Stimulated activated memory B cell treated with anti-CD40 and anti-IgM and Interleukin-4, amounts not matched to agents 10 μg/mL and 1 μg/mL and 100 μg/mL, for 72 hours (primary cell): ENCODE measurements at regions not wholly inside any gene's neighbourhood (a gene's known extent, or its start where the extent isn't known, plus 50 kb on each side); places are given as distances from the start of the nearest gene placed in this dataset.
"Not testable (repeated sequence)": the region's sequence is repeated elsewhere in the genome, so short reads cannot be mapped to it uniquely, and the experiment has no call there.

ENCODE experiments used
- ATAC-seq: fragments of 150-1000 bp; cut with Tn5 transposase; 2 replicates; pipeline ENCODE4 v1.10.0; 2021
- H3K27ac Mint-ChIP-seq: one replicate; pipeline ENCODE4 v1.8.0; 2022; ENCODE audit warnings: mild to moderate bottlenecking, mixed read lengths
- H3K27me3 Mint-ChIP-seq: one replicate; pipeline ENCODE4 v1.8.0; 2022; ENCODE audit warnings: mixed read lengths
- H3K36me3 Mint-ChIP-seq: one replicate; pipeline ENCODE4 v1.8.0; 2022; ENCODE audit warnings: mixed read lengths
- H3K4me1 Mint-ChIP-seq: one replicate; pipeline ENCODE4 v1.8.0; 2022; ENCODE audit warnings: mixed read lengths
- H3K4me3 Mint-ChIP-seq: one replicate; pipeline ENCODE4 v1.8.0; 2022; ENCODE audit warnings: mild to moderate bottlenecking, moderate library complexity, mixed read lengths
- H3K9me3 Mint-ChIP-seq: one replicate; pipeline ENCODE4 v1.8.0; 2022; ENCODE audit warnings: mixed read lengths

- Mint-ChIP-seq H3K4me3 (no peak overlapping the region), H3K27me3 (peaks cover 17% of the 10 kb centered on the region), H3K36me3 (no peaks in the 10 kb centered on the region), H3K9me3 (peaks cover 6% of the 10 kb centered on the region), H3K27ac (no peak overlapping the region), H3K4me1 (no peaks in the 10 kb centered on the region)
- no peak for ATAC-seq
These were observed 215.3 kb downstream of the PRELID2 start for GRCh38 chr5:145619806-145620310.

- peaks cover 17% of the 10 kb centered on the region for H3K27me3 Mint-ChIP-seq
- H3K4me1 Mint-ChIP-seq, H3K4me3 Mint-ChIP-seq, H3K36me3 Mint-ChIP-seq, H3K27ac Mint-ChIP-seq, ATAC-seq, H3K9me3 Mint-ChIP-seq: not testable (repeated sequence)
These were observed 218.4 kb downstream of the PRELID2 start for GRCh38 chr5:145616739-145617138.

- no peak overlapping the region for H3K4me3 Mint-ChIP-seq
- H3K9me3 Mint-ChIP-seq = peaks cover 5% of the 10 kb centered on the region
- H3K36me3 Mint-ChIP-seq = no peaks in the 10 kb centered on the region
- no peaks in the 10 kb centered on the region for H3K27me3 Mint-ChIP-seq
- no peak overlapping the region for H3K27ac Mint-ChIP-seq
- no peaks in the 10 kb centered on the region for H3K4me1 Mint-ChIP-seq
- ATAC-seq = no peak
These were observed 236.2 kb downstream of the PRELID2 start for GRCh38 chr5:145598983-145599382.

- no peak overlapping the region for H3K4me3 Mint-ChIP-seq
- H3K36me3 Mint-ChIP-seq = no peaks in the 10 kb centered on the region
- H3K27me3 Mint-ChIP-seq = no peaks in the 10 kb centered on the region
- no peaks in the 10 kb centered on the region for H3K4me1 Mint-ChIP-seq
- H3K27ac Mint-ChIP-seq = no peak overlapping the region
- H3K9me3 Mint-ChIP-seq = peaks cover 5% of the 10 kb centered on the region
- no peak for ATAC-seq
These were observed 237.0 kb downstream of the PRELID2 start for GRCh38 chr5:145598184-145598583.

- Mint-ChIP-seq H3K4me3 (no peak overlapping the region), H3K27me3 (no peaks in the 10 kb centered on the region), H3K27ac (no peak overlapping the region), H3K4me1 (no peaks in the 10 kb centered on the region), H3K9me3 (no peaks in the 10 kb centered on the region), H3K36me3 (no peaks in the 10 kb centered on the region)
- ATAC-seq = no peak
These were observed 243.6 kb downstream of the PRELID2 start for GRCh38 chr5:145591578-145591977.

GRCh38 chr5:145589063-145589462 is 246.1 kb downstream of the PRELID2 start:
- ATAC-seq = no peak
- H3K9me3 Mint-ChIP-seq = peaks cover 3% of the 10 kb centered on the region
- no peaks in the 10 kb centered on the region for H3K36me3 Mint-ChIP-seq
- H3K27ac Mint-ChIP-seq = no peak overlapping the region
- no peaks in the 10 kb centered on the region for H3K27me3 Mint-ChIP-seq
- no peaks in the 10 kb centered on the region for H3K4me1 Mint-ChIP-seq
- H3K4me3 Mint-ChIP-seq = no peak overlapping the region

GRCh38 chr5:145588558-145588957 is 246.6 kb downstream of the PRELID2 start:
- no peak for ATAC-seq
- H3K4me3 Mint-ChIP-seq = no peak overlapping the region

GRCh38 chr5:145588113-145588512 is 247.0 kb downstream of the PRELID2 start:
- no peaks in the 10 kb centered on the region for H3K27me3 Mint-ChIP-seq
- peaks cover 6% of the 10 kb centered on the region for H3K9me3 Mint-ChIP-seq
- H3K36me3 Mint-ChIP-seq = no peaks in the 10 kb centered on the region
- ATAC-seq = no peak
- no peaks in the 10 kb centered on the region for H3K4me1 Mint-ChIP-seq
- no peak overlapping the region for H3K4me3 Mint-ChIP-seq
- H3K27ac Mint-ChIP-seq = no peak overlapping the region

More at GRCh38 chr5:145588558-145588957, 246.6 kb downstream of the PRELID2 start:
- Mint-ChIP-seq H3K36me3 (no peaks in the 10 kb centered on the region), H3K4me1 (no peaks in the 10 kb centered on the region), H3K27ac (no peak overlapping the region), H3K9me3 (peaks cover 6% of the 10 kb centered on the region), H3K27me3 (no peaks in the 10 kb centered on the region)

GRCh38 chr5:145587710-145588109 is 247.4 kb downstream of the PRELID2 start:
- Mint-ChIP-seq H3K27ac (no peak overlapping the region), H3K27me3 (no peaks in the 10 kb centered on the region), H3K36me3 (no peaks in the 10 kb centered on the region), H3K4me3 (no peak overlapping the region), H3K4me1 (no peaks in the 10 kb centered on the region), H3K9me3 (peaks cover 6% of the 10 kb centered on the region)
- no peak for ATAC-seq

- no peaks in the 10 kb centered on the region for H3K27me3 Mint-ChIP-seq
- peaks cover 10% of the 10 kb centered on the region for H3K9me3 Mint-ChIP-seq
- ATAC-seq = no peak
- H3K36me3 Mint-ChIP-seq = no peaks in the 10 kb centered on the region
- H3K27ac Mint-ChIP-seq = no peak overlapping the region
- H3K4me1 Mint-ChIP-seq = no peaks in the 10 kb centered on the region
- no peak overlapping the region for H3K4me3 Mint-ChIP-seq
These were observed 247.9 kb downstream of the PRELID2 start for GRCh38 chr5:145587308-145587672.

GRCh38 chr5:145586661-145587307 is 248.4 kb downstream of the PRELID2 start:
- no peak for ATAC-seq
- Mint-ChIP-seq H3K4me3 (no peak overlapping the region), H3K27ac (no peak overlapping the region), H3K27me3 (no peaks in the 10 kb centered on the region), H3K9me3 (peaks cover 13% of the 10 kb centered on the region), H3K36me3 (no peaks in the 10 kb centered on the region), H3K4me1 (no peaks in the 10 kb centered on the region)

GRCh38 chr5:145585443-145586148 is 249.5 kb downstream of the PRELID2 start:
- Mint-ChIP-seq H3K4me1 (no peaks in the 10 kb centered on the region), H3K9me3 (peaks cover 13% of the 10 kb centered on the region), H3K27me3 (no peaks in the 10 kb centered on the region), H3K36me3 (no peaks in the 10 kb centered on the region), H3K4me3 (no peak overlapping the region), H3K27ac (no peak overlapping the region)
- no peak for ATAC-seq

GRCh38 chr5:145579301-145579700 is 255.8 kb downstream of the PRELID2 start:
- Mint-ChIP-seq H3K4me3 (no peak overlapping the region), H3K36me3 (no peaks in the 10 kb centered on the region), H3K27ac (no peak overlapping the region), H3K27me3 (no peaks in the 10 kb centered on the region), H3K4me1 (no peaks in the 10 kb centered on the region), H3K9me3 (peaks cover 10% of the 10 kb centered on the region)
- ATAC-seq = no peak

- no peaks in the 10 kb centered on the region for H3K4me1 Mint-ChIP-seq
- no peaks in the 10 kb centered on the region for H3K27me3 Mint-ChIP-seq
- no peak overlapping the region for H3K4me3 Mint-ChIP-seq
- no peak overlapping the region for H3K27ac Mint-ChIP-seq
- ATAC-seq = no peak
- H3K36me3 Mint-ChIP-seq = no peaks in the 10 kb centered on the region
- no peaks in the 10 kb centered on the region for H3K9me3 Mint-ChIP-seq
These were observed 260.1 kb downstream of the PRELID2 start for GRCh38 chr5:145574889-145575573.

- ATAC-seq = no peak
- Mint-ChIP-seq H3K27me3 (no peaks in the 10 kb centered on the region), H3K4me3 (no peak overlapping the region), H3K9me3 (peaks cover 6% of the 10 kb centered on the region), H3K4me1 (no peaks in the 10 kb centered on the region), H3K36me3 (no peaks in the 10 kb centered on the region), H3K27ac (no peak overlapping the region)
These were observed 266.6 kb downstream of the PRELID2 start for GRCh38 chr5:145568581-145568980.

GRCh38 chr5:145562931-145563330 is 272.2 kb downstream of the PRELID2 start:
- no peak for ATAC-seq
- Mint-ChIP-seq H3K27ac (no peak overlapping the region), H3K27me3 (no peaks in the 10 kb centered on the region), H3K4me3 (no peak overlapping the region), H3K4me1 (no peaks in the 10 kb centered on the region), H3K36me3 (no peaks in the 10 kb centered on the region), H3K9me3 (peaks cover 6% of the 10 kb centered on the region)
